GM18505 (cell line): ENCODE measurements at regions not wholly inside any gene's neighbourhood (a gene's known extent, or its start where the extent isn't known, plus 50 kb on each side); places are given as distances from the start of the nearest gene placed in this dataset.

ENCODE experiments used
- ATAC-seq: cut with Tn5 transposase; IDR thresholded peaks from one replicate; pipeline ENCODE4 v1.9.1; 2021; ENCODE audit not compliant: unreplicated experiment
- POLR2A ChIP-seq: IDR thresholded peaks from 4 replicates; pipeline ENCODE4 v1.6.1; 2011; ENCODE audit warnings: borderline replicate concordance; ENCODE audit not compliant: insufficient read depth, insufficient read length; ENCODE audit errors: extremely low read depth

DNA sequence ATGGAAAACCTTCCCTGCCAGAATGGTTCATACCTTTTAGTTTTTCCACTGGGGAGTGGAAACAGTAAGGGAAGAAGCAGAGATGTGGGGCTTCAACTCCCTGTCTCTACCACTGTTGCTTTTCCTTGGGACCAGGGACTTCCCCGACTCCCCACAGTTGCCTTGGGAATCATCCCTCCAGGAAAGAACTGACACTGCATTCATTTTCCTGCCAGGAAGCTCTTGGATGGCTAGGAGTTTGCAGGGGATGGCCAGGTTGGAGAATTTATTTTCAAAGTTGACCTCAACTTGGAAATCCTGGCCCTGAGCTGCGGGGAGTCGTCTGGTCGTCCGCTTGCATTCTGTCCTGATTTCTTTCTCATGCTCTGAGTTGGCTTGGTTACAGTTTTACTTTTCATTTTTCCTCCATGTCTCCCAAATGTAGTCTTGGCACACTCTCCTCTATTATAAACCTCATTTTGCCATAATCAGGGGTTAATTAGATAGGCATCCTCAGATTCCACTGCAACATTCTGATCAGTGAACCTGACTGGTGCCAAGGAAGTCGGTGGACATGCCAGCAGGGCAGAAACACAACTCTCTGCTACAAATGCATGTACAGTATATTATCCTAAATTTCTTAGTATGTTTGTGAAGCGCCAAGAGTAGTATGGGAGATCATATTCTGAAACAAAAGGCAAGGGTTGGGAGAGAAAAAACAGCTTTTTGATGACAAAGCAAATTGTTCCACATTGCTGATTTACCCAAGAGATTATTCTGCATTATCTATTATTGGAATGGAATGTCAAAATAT, 220.5 kb upstream of the XYLT1 start:
- no peak for ATAC-seq
- no peak for TF ChIP-seq POLR2A

DNA sequence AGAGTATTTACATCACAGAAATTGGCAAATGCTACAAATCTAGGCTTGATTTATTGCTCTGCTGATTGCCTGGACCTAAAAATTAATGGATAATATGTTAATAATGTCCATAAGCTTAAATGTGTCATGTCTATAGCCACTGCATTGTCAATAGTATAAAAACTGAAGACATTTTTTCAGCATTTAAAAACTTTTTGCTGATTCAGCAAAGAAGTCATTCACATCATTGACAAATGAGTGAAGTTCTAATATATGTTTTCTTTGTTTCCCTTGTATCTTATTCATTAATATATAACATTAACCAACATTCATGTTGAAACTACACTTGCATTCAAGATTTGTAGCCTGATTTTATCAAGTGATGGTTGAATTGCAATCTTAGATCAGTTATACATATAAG, 214.7 kb upstream of the XYLT1 start:
- TF ChIP-seq POLR2A, result no peak
- ATAC-seq, result no peak

DNA sequence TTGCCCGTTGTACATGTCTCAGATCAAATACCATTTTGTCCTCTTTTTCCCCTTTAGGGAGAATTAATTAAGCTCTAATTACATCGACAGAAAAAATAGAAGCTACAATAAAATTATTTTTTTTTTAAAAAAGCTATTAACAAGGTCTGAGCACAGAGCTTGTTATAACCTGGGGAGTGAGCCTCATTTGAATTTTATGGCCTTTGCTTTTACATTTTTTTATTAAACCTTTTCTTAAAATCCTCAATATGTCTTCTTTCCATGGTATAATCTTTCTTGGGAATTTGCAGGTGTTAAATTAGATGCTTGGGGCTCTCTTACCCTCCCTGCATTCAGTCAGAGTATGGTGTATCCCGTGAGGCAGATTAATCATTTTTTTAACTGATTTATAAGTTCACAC, 212.5 kb upstream of the XYLT1 start:
- TF ChIP-seq POLR2A, result no peak
- ATAC-seq, result no peak

DNA sequence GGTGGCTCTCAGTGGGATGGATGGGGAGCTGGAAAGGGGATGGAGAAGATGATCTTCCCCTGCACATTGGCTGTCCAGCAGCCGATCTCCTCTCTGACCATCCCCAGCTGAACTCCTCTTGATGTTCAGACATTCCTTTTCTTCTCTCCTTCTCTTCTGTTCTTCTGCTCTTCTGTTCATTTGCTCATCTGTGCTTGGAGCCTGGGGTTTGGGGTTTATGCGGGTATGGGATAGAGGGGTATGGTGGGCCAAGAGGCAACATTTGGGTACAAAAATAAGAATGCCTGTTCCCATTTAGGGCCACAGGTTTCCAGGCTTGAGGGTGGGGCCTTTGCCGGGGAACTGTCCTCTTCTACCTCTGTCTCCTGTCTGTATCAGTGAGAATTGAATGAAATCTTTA, 205.4 kb upstream of the XYLT1 start:
- no peak for TF ChIP-seq POLR2A
- no peak for ATAC-seq

DNA sequence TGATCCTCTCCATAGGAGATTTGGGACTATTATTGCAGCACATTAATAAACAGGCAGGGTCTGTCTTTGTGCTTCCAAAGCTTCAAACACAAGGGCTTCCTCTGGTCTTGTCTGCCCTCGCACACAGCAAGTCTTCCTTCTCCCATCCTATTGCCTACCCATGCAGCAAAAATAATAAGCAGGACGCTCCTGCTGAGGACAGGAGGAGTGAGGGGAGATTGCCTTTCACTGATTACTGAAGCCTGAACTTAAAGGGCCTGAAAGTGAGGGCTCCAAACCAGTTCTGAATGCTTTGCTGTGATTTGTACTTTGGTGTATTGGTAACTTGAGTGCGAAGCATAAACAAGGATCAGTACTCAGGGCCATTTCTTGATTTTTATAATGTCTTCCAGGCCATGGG, 197.6 kb upstream of the XYLT1 start:
- TF ChIP-seq POLR2A, result no peak
- ATAC-seq, result no peak

DNA sequence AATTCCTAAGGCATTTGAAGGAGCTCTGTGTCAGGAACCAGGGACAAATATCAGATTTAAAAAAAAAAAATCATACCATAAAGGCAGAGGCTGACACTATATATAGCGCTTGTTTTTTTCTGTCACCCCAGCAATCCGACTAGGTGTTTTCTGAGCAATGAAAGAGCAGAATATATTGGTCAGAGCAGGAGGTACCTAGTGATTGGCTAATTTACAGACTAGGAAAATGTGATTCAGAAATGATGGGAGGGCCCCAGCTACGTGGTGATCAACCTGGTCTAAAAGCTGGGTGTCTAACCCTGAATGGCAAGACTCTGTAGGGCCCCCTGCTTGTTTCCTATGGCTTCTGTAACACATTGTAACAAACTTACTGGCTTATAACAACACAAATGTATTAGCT, 195.5 kb upstream of the XYLT1 start:
- no peak for TF ChIP-seq POLR2A
- ATAC-seq, result no peak

DNA sequence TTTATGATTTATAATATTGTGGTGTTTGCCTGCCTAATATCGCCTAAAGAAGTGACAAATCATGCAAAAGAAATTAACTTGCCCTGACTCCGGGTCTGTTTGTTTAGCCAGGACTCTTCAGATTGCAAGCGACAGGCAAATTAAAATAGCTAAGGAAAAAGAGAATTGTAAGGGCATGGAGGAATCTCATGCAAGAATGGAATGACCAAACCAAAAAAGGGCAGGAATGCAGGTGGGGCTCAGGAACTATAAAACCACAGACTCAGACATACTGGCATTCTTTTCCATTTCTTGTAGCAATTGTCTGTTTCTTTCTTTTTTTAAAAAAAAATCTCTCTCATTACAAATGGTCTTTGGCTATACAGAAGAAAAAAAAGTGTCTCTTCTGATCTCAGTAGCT, 188.1 kb upstream of the XYLT1 start:
- TF ChIP-seq POLR2A, result no peak
- no peak for ATAC-seq

DNA sequence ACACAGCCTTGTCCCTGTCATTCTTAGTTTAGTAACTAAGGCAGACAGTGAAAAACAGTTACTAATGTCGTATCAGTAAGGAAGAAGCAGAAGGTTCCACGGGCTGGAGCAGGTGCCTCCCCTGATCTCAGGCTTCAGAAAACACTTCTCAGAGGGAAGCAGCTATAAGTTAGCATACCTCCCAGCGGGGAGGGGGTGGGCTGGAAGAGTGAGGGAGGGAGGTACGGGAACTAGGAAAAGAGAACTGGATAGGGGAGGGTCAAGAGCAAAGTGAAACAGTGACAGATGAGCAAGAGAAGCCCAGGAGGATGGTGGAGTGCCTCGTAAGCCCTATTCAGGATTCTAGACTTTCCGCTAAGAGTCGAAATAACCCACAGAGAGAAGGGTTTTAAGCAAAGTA, 186.3 kb upstream of the XYLT1 start:
- no peak for TF ChIP-seq POLR2A
- no peak for ATAC-seq

DNA sequence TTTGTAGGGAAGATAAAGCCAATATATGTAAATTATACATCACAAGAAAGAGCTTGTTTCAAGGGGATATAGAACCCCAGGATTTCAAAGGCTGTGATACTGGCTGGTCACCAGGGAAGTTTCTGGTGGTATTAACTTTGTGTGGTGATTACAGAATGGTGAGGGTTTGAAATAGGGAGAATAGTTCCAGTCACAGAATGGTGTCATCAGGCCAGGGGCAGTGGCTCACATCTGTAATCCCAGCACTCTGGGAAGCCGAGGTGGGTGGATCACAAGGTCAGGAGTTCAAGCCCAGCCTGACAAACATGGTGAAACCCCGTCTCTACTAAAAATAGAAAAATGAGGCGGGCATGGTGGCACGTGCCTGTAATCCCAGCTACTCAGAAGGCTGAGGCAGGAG, 183.8 kb upstream of the XYLT1 start:
- TF ChIP-seq POLR2A, result no peak
- ATAC-seq, result no peak

DNA sequence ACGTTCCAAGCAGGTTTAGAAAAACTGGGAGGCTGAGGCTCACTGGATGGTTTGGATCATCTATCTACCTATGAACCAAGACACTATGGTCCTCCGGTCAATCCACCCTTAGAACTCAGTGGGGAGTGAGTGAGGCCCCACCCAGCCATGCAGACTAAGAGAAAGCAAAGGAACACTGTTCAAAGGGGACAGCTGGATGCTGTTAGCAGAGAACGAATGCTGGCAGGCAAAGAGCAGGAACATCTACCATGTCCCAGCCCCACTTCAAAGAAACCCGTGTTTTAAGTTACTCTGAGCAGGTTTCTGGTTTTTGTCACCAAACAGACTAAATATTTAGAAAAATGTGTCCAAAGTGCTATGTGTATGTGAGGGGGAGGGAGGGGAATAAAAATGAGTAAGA, 183.4 kb upstream of the XYLT1 start:
- no peak for TF ChIP-seq POLR2A
- no peak for ATAC-seq

DNA sequence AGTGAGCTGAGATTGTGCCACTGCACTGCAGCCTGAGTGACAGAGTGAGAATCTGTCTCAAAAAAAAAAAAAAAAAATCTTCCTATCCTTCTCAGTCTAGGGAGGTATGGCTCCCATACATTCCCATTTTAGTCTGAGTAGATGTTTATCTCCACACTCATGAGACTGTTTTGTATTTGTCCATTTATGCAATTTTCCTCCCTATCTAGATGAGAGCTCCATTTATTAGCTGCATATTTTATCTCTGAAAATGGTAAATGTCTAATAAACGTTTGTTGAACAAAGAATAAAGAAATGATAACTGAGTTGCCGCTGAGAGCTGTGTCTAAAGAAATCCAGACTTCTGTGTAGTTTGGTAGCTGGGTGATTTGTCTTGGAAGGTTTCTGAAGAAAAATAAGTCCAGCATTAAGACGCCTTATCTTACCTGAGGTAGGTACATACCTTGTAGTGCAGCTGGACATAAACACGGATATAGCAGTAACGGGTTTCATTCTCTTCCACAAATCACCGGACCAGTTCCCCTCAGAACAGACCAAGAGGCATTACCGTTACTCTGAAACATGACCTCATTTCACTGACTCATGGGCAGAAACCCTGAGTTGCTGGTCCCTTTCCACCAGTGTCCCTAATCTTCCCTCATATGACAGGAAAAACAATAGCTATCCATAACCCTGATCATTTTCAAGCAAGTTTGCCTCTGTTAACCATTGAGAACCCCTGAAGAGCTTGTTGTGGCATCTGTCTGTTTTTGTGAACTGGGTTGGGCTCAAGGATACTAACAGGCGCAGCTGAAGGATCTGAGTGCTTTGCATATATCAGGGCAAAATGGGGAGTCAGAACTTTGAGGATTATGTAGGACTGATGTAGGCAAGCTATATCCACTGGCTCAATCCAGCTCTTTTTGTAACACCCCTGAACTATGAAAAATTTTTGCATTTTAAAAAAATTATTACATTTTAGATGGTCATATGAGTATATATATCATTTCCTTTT, 177.4 kb upstream of the XYLT1 start:
- TF ChIP-seq POLR2A, result no peak
- ATAC-seq, result no peak

DNA sequence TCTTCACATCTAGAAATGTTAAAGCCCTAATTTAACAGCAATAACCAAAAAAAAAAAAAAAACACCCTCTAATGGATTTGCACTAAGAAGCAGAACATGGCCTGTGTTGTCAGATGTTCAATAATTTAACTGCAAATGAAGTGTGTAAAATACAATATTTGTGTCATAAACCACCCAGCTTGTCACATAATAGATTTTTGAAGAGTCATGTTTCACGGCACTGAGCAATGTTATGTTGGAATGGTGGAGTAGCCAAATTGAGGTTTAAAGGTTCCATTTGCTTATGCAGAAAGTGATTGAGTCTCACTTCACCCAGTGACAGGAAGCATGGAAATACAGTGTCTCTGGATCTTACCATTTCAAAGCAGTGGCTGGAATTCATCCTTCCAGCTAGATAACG, 173.2 kb upstream of the XYLT1 start:
- ATAC-seq, result no peak
- TF ChIP-seq POLR2A, result no peak

DNA sequence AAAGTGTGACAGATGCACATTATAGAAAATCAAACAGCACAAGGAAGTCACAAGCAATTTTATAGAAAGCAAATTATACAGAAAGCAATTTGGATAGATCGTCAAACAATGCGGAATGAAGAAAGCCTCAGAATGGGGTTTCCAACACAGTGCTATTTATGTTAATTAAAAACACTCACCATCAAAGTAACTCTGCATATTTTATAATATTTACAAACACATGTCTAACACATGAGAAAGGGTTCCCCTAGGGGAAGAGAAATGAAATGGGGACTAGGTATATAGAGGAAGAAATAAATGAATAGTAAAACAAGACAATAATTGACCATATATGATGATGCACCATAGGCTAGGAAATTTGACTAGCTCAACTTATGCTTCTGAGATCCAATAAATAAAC, 171.2 kb upstream of the XYLT1 start:
- no peak for ATAC-seq
- no peak for TF ChIP-seq POLR2A

DNA sequence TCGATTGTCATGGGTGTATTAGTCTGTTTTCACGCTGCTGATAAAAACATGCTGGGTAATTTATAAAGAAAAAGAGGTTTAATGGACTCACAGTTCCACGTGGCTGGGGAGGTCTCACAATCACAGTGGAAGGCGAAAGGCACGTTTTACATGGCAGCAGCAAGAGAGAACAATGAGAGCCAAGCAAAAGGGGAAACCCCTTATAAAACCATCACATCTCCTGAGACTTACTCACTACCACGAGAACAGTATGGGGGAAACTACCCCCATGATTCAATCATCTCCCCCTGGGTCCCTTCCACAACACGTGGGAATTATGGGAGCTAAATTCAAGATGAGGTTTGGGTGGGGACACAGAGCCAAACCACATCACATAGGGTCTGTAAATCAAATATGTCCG, 167.4 kb upstream of the XYLT1 start:
- TF ChIP-seq POLR2A, result no peak
- no peak for ATAC-seq

DNA sequence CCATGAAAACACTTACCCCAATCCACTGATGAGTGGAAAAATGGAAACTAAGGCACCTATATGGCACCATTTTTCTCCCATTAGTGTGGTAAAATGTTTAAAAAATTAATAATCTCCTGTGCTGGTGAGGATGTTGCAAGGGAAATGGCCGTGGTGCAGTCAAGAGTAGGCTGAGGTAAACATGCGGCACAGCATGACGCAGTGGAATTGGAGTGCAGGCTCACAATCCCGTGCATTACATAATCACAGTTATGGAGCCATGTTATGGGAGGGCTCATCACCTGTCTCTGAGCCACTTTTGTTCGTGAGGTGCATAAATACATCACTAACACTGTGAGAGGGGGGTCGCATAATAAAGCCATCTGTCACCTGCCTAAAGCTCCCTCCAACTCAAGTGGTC, 164.4 kb upstream of the XYLT1 start:
- TF ChIP-seq POLR2A, result no peak
- ATAC-seq, result no peak
